WTC11 (cell line): ENCODE measurements at regions not wholly inside any gene's neighbourhood (a gene's known extent, or its start where the extent isn't known, plus 50 kb on each side); places are given as distances from the start of the nearest gene placed in this dataset.

ENCODE experiments used
- ATAC-seq: fragments of 200-7000 bp; cut with Tn5 transposase; 2 replicates; pipeline ENCODE4 v1.10.0; 2021; ENCODE audit warnings: mild to moderate bottlenecking, moderate library complexity
- CTCF ChIA-PET: fragments of 300-600 bp; sonication (Branson Sonifier 250); formaldehyde crosslinking; loops from one replicate; lab custom pipeline; 2021; ENCODE audit warnings: antibody characterized with exemption; lab: Charles Lee
- POLR2A ChIA-PET: fragments of 350-600 bp; sonication (Branson Sonifier 250); formaldehyde crosslinking; loops from one replicate; lab custom pipeline; 2021; ENCODE audit warnings: antibody characterized with exemption; lab: Charles Lee
- DNase-seq: peaks from one replicate; pipeline ENCODE4 v3.0.0; 2021; ENCODE audit warnings: low spot score
- H3K27ac Mint-ChIP-seq: 2 replicates; pipeline ENCODE4 v1.8.0; 2021; ENCODE audit warnings: mixed read lengths
- H3K27me3 Mint-ChIP-seq: 2 replicates; pipeline ENCODE4 v1.8.0; 2021; ENCODE audit warnings: low read depth, mild to moderate bottlenecking, moderate library complexity, mixed read lengths
- H3K36me3 Mint-ChIP-seq: 2 replicates; pipeline ENCODE4 v1.8.0; 2021; ENCODE audit warnings: mixed read lengths
- H3K4me1 Mint-ChIP-seq: 2 replicates; pipeline ENCODE4 v1.8.0; 2022; ENCODE audit warnings: mixed read lengths
- H3K4me3 Mint-ChIP-seq: 2 replicates; pipeline ENCODE4 v1.8.0; 2021; ENCODE audit warnings: mild to moderate bottlenecking, moderate library complexity, mixed read lengths
- H3K9me3 Mint-ChIP-seq: 2 replicates; pipeline ENCODE4 v1.8.0; 2021; ENCODE audit warnings: mixed read lengths
- ATF2 ChIP-seq: sonication (generic); formaldehyde crosslinking; IDR thresholded peaks from 2 replicates; pipeline ENCODE4 v1.8.1; 2022; ENCODE audit warnings: low read depth, missing genetic modification reagents, borderline replicate concordance
- CREB1 ChIP-seq: sonication (generic); formaldehyde crosslinking; IDR thresholded peaks from 2 replicates; pipeline ENCODE4 v1.8.0; 2023; ENCODE audit warnings: mild to moderate bottlenecking, missing genetic modification reagents
- CREM ChIP-seq: sonication (generic); formaldehyde crosslinking; IDR thresholded peaks from 2 replicates; pipeline ENCODE4 v1.8.1; 2022; ENCODE audit warnings: mild to moderate bottlenecking, missing genetic modification reagents, moderate library complexity
- E2F1 ChIP-seq: sonication (generic); formaldehyde crosslinking; IDR thresholded peaks from 2 replicates; pipeline ENCODE4 v1.8.0; 2022; ENCODE audit warnings: mild to moderate bottlenecking, missing genetic modification reagents
- EMX1 ChIP-seq: fragments of 250-450 bp; sonication (Bioruptor Pico); IDR thresholded peaks from 2 replicates; pipeline ENCODE4 v1.8.0; 2021; ENCODE audit warnings: mild to moderate bottlenecking
- KAT7 ChIP-seq: sonication (generic); formaldehyde crosslinking; IDR thresholded peaks from 2 replicates; pipeline ENCODE4 v1.8.1; 2023; ENCODE audit warnings: missing genetic modification reagents, mild to moderate bottlenecking, borderline replicate concordance
- MAX ChIP-seq: sonication (generic); formaldehyde crosslinking; IDR thresholded peaks from 2 replicates; pipeline ENCODE4 v1.8.0; 2022; ENCODE audit warnings: mild to moderate bottlenecking, missing genetic modification reagents
- MXD4 ChIP-seq: fragments of 250-450 bp; sonication (Bioruptor Pico); IDR thresholded peaks from 2 replicates; pipeline ENCODE4 v1.8.0; 2021; ENCODE audit warnings: mild to moderate bottlenecking, moderate library complexity, borderline replicate concordance
- MYBL2 ChIP-seq: sonication (generic); formaldehyde crosslinking; IDR thresholded peaks from 2 replicates; pipeline ENCODE4 v1.8.1; 2023; ENCODE audit warnings: mild to moderate bottlenecking, moderate library complexity, missing genetic modification reagents
- SMAD4 ChIP-seq: sonication (generic); formaldehyde crosslinking; IDR thresholded peaks from 2 replicates; pipeline ENCODE4 v1.8.0; 2022; ENCODE audit warnings: mild to moderate bottlenecking, missing genetic modification reagents
- TEAD4 ChIP-seq: sonication (generic); formaldehyde crosslinking; IDR thresholded peaks from 2 replicates; pipeline ENCODE4 v1.8.0; 2022; ENCODE audit warnings: mild to moderate bottlenecking, missing genetic modification reagents
- ZBTB43 ChIP-seq: sonication (generic); formaldehyde crosslinking; IDR thresholded peaks from 2 replicates; pipeline ENCODE4 v1.8.1; 2023; ENCODE audit warnings: mild to moderate bottlenecking, missing genetic modification reagents
- ZMAT4 ChIP-seq: fragments of 250-450 bp; sonication (Bioruptor Pico); IDR thresholded peaks from 2 replicates; pipeline ENCODE4 v1.9.0; 2021; ENCODE audit warnings: mild to moderate bottlenecking
- ZNF121 ChIP-seq: sonication (generic); formaldehyde crosslinking; IDR thresholded peaks from 2 replicates; pipeline ENCODE4 v1.8.0; 2023; ENCODE audit warnings: missing genetic modification reagents
- ZNF138 ChIP-seq: sonication (generic); formaldehyde crosslinking; conservative IDR thresholded peaks from 2 replicates; pipeline ENCODE4 v1.8.1; 2022; ENCODE audit warnings: mild to moderate bottlenecking, moderate library complexity, missing genetic modification reagents
- ZNF232 ChIP-seq: sonication (generic); formaldehyde crosslinking; IDR thresholded peaks from 2 replicates; pipeline ENCODE4 v1.8.0; 2022; ENCODE audit warnings: mild to moderate bottlenecking, missing genetic modification reagents
- ZNF317 ChIP-seq: sonication (generic); formaldehyde crosslinking; IDR thresholded peaks from 2 replicates; pipeline ENCODE4 v1.8.1; 2023; ENCODE audit warnings: low read depth, mild to moderate bottlenecking, moderate library complexity, missing genetic modification reagents, borderline replicate concordance
- ZNF512 ChIP-seq: sonication (generic); formaldehyde crosslinking; IDR thresholded peaks from 2 replicates; pipeline ENCODE4 v1.8.1; 2022; ENCODE audit warnings: missing genetic modification reagents, borderline replicate concordance
- ZNF532 ChIP-seq: fragments of 250-450 bp; sonication (Bioruptor Pico); IDR thresholded peaks from 2 replicates; pipeline ENCODE4 v1.9.0; 2021; ENCODE audit warnings: mild to moderate bottlenecking, borderline replicate concordance

GRCh38 chr6:134722200-134722870, 227.6 kb downstream of the ALDH8A1 start (continued):
- no peak for TF ChIP-seq ZNF532 (CRISPR knock-in tag)

- TF ChIP-seq ZNF232 (CRISPR knock-in tag) = no peak
- TF ChIP-seq CREB1 (CRISPR knock-in tag) = no peak
- no peak for TF ChIP-seq ZNF317 (CRISPR knock-in tag)
- no peak for TF ChIP-seq ATF2 (CRISPR knock-in tag)
- no peak for TF ChIP-seq ZNF512 (CRISPR knock-in tag)
- TF ChIP-seq EMX1 (CRISPR knock-in tag) = no peak
- TF ChIP-seq E2F1 (CRISPR knock-in tag) = no peak
- no peak for TF ChIP-seq MAX (CRISPR knock-in tag)
- no peak for TF ChIP-seq ZNF121
- 0 out of 2 replicates have a peak, but pooled peaks cover 2% of the 10 kb centered on the region for H3K4me1 Mint-ChIP-seq
- H3K9me3 Mint-ChIP-seq = no peaks in the 10 kb centered on the region
- no peak overlapping the region for H3K27ac Mint-ChIP-seq
- no peak overlapping the region for H3K4me3 Mint-ChIP-seq
- no peaks in the 10 kb centered on the region for H3K27me3 Mint-ChIP-seq
- H3K36me3 Mint-ChIP-seq = no peaks in the 10 kb centered on the region
- no peak for ATAC-seq
- DNase-seq = no peak
- ChIA-PET POLR2A (no interaction called here), CTCF (no interaction called here)
Measured at GRCh38 chr6:134721060-134721405, 228.9 kb downstream of the ALDH8A1 start.

GRCh38 chr6:134720353-134721059, 229.4 kb downstream of the ALDH8A1 start:
- no peak for DNase-seq
- ATAC-seq = no peak
- POLR2A ChIA-PET = no interaction called here
- 0 out of 2 replicates have a peak, but pooled peaks cover 2% of the 10 kb centered on the region for H3K4me1 Mint-ChIP-seq
- H3K4me3 Mint-ChIP-seq = no peak overlapping the region
- H3K27ac Mint-ChIP-seq = no peak overlapping the region
- H3K27me3 Mint-ChIP-seq = no peaks in the 10 kb centered on the region
- no peaks in the 10 kb centered on the region for H3K9me3 Mint-ChIP-seq
- H3K36me3 Mint-ChIP-seq = no peaks in the 10 kb centered on the region
- CTCF ChIA-PET = no interaction called here
- TF ChIP-seq ZNF138 (CRISPR knock-in tag) (no peak), KAT7 (CRISPR knock-in tag) (no peak), ZBTB43 (no peak), SMAD4 (no peak), ZMAT4 (no peak), TEAD4 (CRISPR knock-in tag) (no peak), CREM (CRISPR knock-in tag) (no peak), E2F1 (CRISPR knock-in tag) (no peak), MYBL2 (CRISPR knock-in tag) (no peak), MXD4 (CRISPR knock-in tag) (no peak)
